ENCODE measurements at regions not wholly inside any gene's neighbourhood (a gene's known extent, or its start where the extent isn't known, plus 50 kb on each side); places are given as distances from the start of the nearest gene placed in this dataset.

GRCh38 chr20:61161726-61162390, 90.2 kb upstream of the CDH4 start:
- Histone ChIP-seq H3K27ac (replicated peaks) (no peak overlapping the region), H3K27me3 (ENCODE audit: insufficient read depth, poor library complexity, severe bottlenecking) (no peaks in the 10 kb centered on the region), H3K4me3 (replicated peaks; ENCODE audit: insufficient read depth, low read length) (no peak overlapping the region)
- no peak for TF ChIP-seq SPI1 (IDR thresholded peaks at IDR 0.05; ENCODE audit: borderline replicate concordance, low read depth)
- no peak for TF ChIP-seq CTCF (IDR thresholded peaks at IDR 0.05; ENCODE audit: insufficient read depth, low read length)
- no peak for TF ChIP-seq GABPA (IDR thresholded peaks at IDR 0.05; ENCODE audit: low read depth)
- TF ChIP-seq POLR2AphosphoS5 (IDR thresholded peaks at IDR 0.05; ENCODE audit: low read depth), result no peak
- TF ChIP-seq, protein P1, sequence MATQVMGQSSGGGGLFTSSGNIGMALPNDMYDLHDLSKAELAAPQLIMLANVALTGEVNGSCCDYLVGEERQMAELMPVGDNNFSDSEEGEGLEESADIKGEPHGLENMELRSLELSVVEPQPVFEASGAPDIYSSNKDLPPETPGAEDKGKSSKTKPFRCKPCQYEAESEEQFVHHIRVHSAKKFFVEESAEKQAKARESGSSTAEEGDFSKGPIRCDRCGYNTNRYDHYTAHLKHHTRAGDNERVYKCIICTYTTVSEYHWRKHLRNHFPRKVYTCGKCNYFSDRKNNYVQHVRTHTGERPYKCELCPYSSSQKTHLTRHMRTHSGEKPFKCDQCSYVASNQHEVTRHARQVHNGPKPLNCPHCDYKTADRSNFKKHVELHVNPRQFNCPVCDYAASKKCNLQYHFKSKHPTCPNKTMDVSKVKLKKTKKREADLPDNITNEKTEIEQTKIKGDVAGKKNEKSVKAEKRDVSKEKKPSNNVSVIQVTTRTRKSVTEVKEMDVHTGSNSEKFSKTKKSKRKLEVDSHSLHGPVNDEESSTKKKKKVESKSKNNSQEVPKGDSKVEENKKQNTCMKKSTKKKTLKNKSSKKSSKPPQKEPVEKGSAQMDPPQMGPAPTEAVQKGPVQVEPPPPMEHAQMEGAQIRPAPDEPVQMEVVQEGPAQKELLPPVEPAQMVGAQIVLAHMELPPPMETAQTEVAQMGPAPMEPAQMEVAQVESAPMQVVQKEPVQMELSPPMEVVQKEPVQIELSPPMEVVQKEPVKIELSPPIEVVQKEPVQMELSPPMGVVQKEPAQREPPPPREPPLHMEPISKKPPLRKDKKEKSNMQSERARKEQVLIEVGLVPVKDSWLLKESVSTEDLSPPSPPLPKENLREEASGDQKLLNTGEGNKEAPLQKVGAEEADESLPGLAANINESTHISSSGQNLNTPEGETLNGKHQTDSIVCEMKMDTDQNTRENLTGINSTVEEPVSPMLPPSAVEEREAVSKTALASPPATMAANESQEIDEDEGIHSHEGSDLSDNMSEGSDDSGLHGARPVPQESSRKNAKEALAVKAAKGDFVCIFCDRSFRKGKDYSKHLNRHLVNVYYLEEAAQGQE (IDR thresholded peaks at IDR 0.05; ENCODE audit: insufficient replicate concordance, low read depth), result no peak
- DNase-seq (ENCODE audit: low read depth in 1 of 2, low spot score in 1 of 2), result no peak

GRCh38 chr20:61162451-61162850, 89.6 kb upstream of the CDH4 start:
- no peak for DNase-seq (ENCODE audit: low read depth in 1 of 2, low spot score in 1 of 2)
- TF ChIP-seq POLR2AphosphoS5 (IDR thresholded peaks at IDR 0.05; ENCODE audit: low read depth) (no peak), SPI1 (IDR thresholded peaks at IDR 0.05; ENCODE audit: borderline replicate concordance, low read depth) (no peak), GABPA (IDR thresholded peaks at IDR 0.05; ENCODE audit: low read depth) (no peak), CTCF (IDR thresholded peaks at IDR 0.05; ENCODE audit: insufficient read depth, low read length) (no peak)
- TF ChIP-seq, protein P1 (IDR thresholded peaks at IDR 0.05; ENCODE audit: insufficient replicate concordance, low read depth), result no peak
- H3K27me3 ChIP-seq (ENCODE audit: insufficient read depth, poor library complexity, severe bottlenecking), result no peaks in the 10 kb centered on the region
- no peak overlapping the region for H3K4me3 ChIP-seq (replicated peaks; ENCODE audit: insufficient read depth, low read length)
- no peak overlapping the region for H3K27ac ChIP-seq (replicated peaks)

DNA sequence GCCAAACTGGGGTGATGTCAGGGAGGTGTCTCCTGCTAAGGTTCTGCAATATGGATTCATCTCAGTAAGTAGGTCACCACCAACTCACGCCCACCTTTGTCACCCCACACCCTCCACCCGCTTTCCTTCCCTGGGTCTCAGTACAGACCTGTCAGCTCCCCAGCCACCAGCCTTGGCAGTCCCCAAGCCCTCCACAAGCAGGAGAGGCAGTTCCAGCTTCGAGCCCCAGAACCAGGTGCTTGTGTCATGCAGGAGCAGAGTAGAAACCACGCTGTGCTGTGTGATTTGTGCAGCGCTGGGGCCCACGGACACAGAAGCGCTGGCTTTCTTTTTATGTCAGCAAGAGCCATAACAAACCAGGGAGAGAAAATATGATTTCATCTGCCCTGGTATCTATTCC, 89.0 kb upstream of the CDH4 start:
- TF ChIP-seq, protein P1 (IDR thresholded peaks at IDR 0.05; ENCODE audit: insufficient replicate concordance, low read depth), result no peak
- TF ChIP-seq CTCF (IDR thresholded peaks at IDR 0.05; ENCODE audit: insufficient read depth, low read length) (no peak), POLR2AphosphoS5 (IDR thresholded peaks at IDR 0.05; ENCODE audit: low read depth) (no peak), GABPA (IDR thresholded peaks at IDR 0.05; ENCODE audit: low read depth) (no peak), SPI1 (IDR thresholded peaks at IDR 0.05; ENCODE audit: borderline replicate concordance, low read depth) (no peak)
- no peaks in the 10 kb centered on the region for H3K27me3 ChIP-seq (ENCODE audit: insufficient read depth, poor library complexity, severe bottlenecking)
- DNase-seq (ENCODE audit: low read depth in 1 of 2, low spot score in 1 of 2), result no peak
- H3K4me3 ChIP-seq (replicated peaks; ENCODE audit: insufficient read depth, low read length), result no peak overlapping the region
- H3K27ac ChIP-seq (replicated peaks), result no peak overlapping the region

Measured in HL-60 (cell line).